ENCODE measurements at regions not wholly inside any gene's neighbourhood (a gene's known extent, or its start where the extent isn't known, plus 50 kb on each side); places are given as distances from the start of the nearest gene placed in this dataset.

GRCh38 chr4:164524789-164525188, 229.1 kb upstream of the SMIM31 start:
- no peak overlapping the region for H3K4me3 ChIP-seq
- H3K4me1 ChIP-seq = no peaks in the 10 kb centered on the region
- no peaks in the 10 kb centered on the region for H3K27me3 ChIP-seq
- no peak for DNase-seq (ENCODE audit: low spot score in 2 of 2)
- WGBS = 76% methylated on average over 4 of the region's 4 CpGs
- no peak overlapping the region for H3K27ac ChIP-seq
- no peaks in the 10 kb centered on the region for H3K36me3 ChIP-seq
- no peaks in the 10 kb centered on the region for H3K9me3 ChIP-seq
- TF ChIP-seq POLR2A (IDR thresholded peaks at IDR 0.05) (no peak), EP300 (IDR thresholded peaks at IDR 0.05) (no peak), POLR2AphosphoS5 (IDR thresholded peaks at IDR 0.05) (no peak), CTCF (IDR thresholded peaks at IDR 0.05) (no peak)

- Histone ChIP-seq H3K4me3 (no peak overlapping the region), H3K9me3 (no peaks in the 10 kb centered on the region), H3K27ac (no peak overlapping the region), H3K4me1 (no peaks in the 10 kb centered on the region), H3K36me3 (no peaks in the 10 kb centered on the region), H3K27me3 (no peaks in the 10 kb centered on the region)
- TF ChIP-seq EP300 (IDR thresholded peaks at IDR 0.05) (no peak), POLR2A (IDR thresholded peaks at IDR 0.05) (no peak), CTCF (IDR thresholded peaks at IDR 0.05) (no peak), POLR2AphosphoS5 (IDR thresholded peaks at IDR 0.05) (no peak)
- DNase-seq (ENCODE audit: low spot score in 2 of 2) = no peak
- WGBS = 63% methylated on average over 4 of the region's 4 CpGs
These were observed 226.9 kb upstream of the SMIM31 start for GRCh38 chr4:164526933-164527583.

GRCh38 chr4:164529058-164529457, 224.9 kb upstream of the SMIM31 start:
- H3K9me3 ChIP-seq = no peaks in the 10 kb centered on the region
- WGBS = 69% methylated on average over 2 of the region's 2 CpGs
- no peak overlapping the region for H3K27ac ChIP-seq
- H3K36me3 ChIP-seq = no peaks in the 10 kb centered on the region
- no peak overlapping the region for H3K4me3 ChIP-seq
- TF ChIP-seq EP300 (IDR thresholded peaks at IDR 0.05) (no peak), POLR2AphosphoS5 (IDR thresholded peaks at IDR 0.05) (no peak), CTCF (IDR thresholded peaks at IDR 0.05) (no peak), POLR2A (IDR thresholded peaks at IDR 0.05) (no peak)
- no peak for DNase-seq (ENCODE audit: low spot score in 2 of 2)
- H3K4me1 ChIP-seq = no peaks in the 10 kb centered on the region
- no peaks in the 10 kb centered on the region for H3K27me3 ChIP-seq

- Histone ChIP-seq H3K36me3 (no peaks in the 10 kb centered on the region), H3K27ac (no peak overlapping the region), H3K27me3 (no peaks in the 10 kb centered on the region), H3K4me3 (no peak overlapping the region), H3K9me3 (no peaks in the 10 kb centered on the region), H3K4me1 (no peaks in the 10 kb centered on the region)
- 97% methylated on average over 5 of the region's 5 CpGs for WGBS
- TF ChIP-seq POLR2AphosphoS5 (IDR thresholded peaks at IDR 0.05) = no peak
- DNase-seq (ENCODE audit: low spot score in 2 of 2) = no peak
These were observed 224.4 kb upstream of the SMIM31 start for GRCh38 chr4:164529486-164529885.

- Histone ChIP-seq H3K36me3 (no peaks in the 10 kb centered on the region), H3K4me1 (peaks cover 10% of the 10 kb centered on the region), H3K27ac (no peak overlapping the region), H3K9me3 (no peaks in the 10 kb centered on the region), H3K27me3 (no peaks in the 10 kb centered on the region), H3K4me3 (no peak overlapping the region)
- no peak for TF ChIP-seq EP300 (IDR thresholded peaks at IDR 0.05)
- no peak for TF ChIP-seq POLR2A (IDR thresholded peaks at IDR 0.05)
- no peak for TF ChIP-seq POLR2AphosphoS5 (IDR thresholded peaks at IDR 0.05)
- no peak for TF ChIP-seq CTCF (IDR thresholded peaks at IDR 0.05)
- 68% methylated on average over 4 of the region's 4 CpGs for WGBS
- no peak for DNase-seq (ENCODE audit: low spot score in 2 of 2)
These were observed 222.6 kb upstream of the SMIM31 start for GRCh38 chr4:164531336-164531735.

- TF ChIP-seq POLR2AphosphoS5 (IDR thresholded peaks at IDR 0.05) (peak in 1 of 3 donors; percentile 77), POLR2A (IDR thresholded peaks at IDR 0.05) (no peak)
- H3K4me1 ChIP-seq = peaks cover 27% of the 10 kb centered on the region
- H3K4me3 ChIP-seq = no peak overlapping the region
- peak overlapping the region; percentile 82 for H3K27ac ChIP-seq
- H3K36me3 ChIP-seq = no peaks in the 10 kb centered on the region
- peaks cover 8% of the 10 kb centered on the region for H3K9me3 ChIP-seq
- peak in 1 of 2 donors; percentile 65 for DNase-seq (ENCODE audit: low spot score in 2 of 2)
- no peaks in the 10 kb centered on the region for H3K27me3 ChIP-seq
- 41% methylated on average over 2 of the region's 2 CpGs for WGBS
These were observed 217.1 kb upstream of the SMIM31 start for GRCh38 chr4:164536814-164537213.

Data from suprapubic skin (tissue), 4 donors.